Panc1 (cell line): ENCODE measurements at regions not wholly inside any gene's neighbourhood (a gene's known extent, or its start where the extent isn't known, plus 50 kb on each side); places are given as distances from the start of the nearest gene placed in this dataset.

Experiments used
- POLR2AphosphoS5 ChIP-seq: IDR thresholded peaks from 2 replicates; pipeline ENCODE4 v1.6.1; 2012; ENCODE audit warnings: mild to moderate bottlenecking, low read depth, low read length, moderate library complexity
- REST ChIP-seq, 2 experiments: IDR thresholded peaks; 2 replicates each; pipeline ENCODE4 v1.6.1; 2011 to 2012; ENCODE audit warnings: low read depth in 2 of 2, control low read depth in 1 of 2, low read length in 1 of 2, mild to moderate bottlenecking in 1 of 2, moderate library complexity in 1 of 2; ENCODE audit not compliant: insufficient read depth in 1 of 2
- SIN3A ChIP-seq: IDR thresholded peaks from 2 replicates; pipeline ENCODE4 v1.6.1; 2012; ENCODE audit warnings: low read depth, mild to moderate bottlenecking, low read length, moderate library complexity, borderline replicate concordance; ENCODE audit not compliant: insufficient read depth
- TF ChIP-seq, protein P1 (sequence below): fragments of 450-650 bp; IDR thresholded peaks from 2 replicates; pipeline ENCODE4 v1.5.1; 2017; ENCODE audit warnings: mild to moderate bottlenecking

DNA sequence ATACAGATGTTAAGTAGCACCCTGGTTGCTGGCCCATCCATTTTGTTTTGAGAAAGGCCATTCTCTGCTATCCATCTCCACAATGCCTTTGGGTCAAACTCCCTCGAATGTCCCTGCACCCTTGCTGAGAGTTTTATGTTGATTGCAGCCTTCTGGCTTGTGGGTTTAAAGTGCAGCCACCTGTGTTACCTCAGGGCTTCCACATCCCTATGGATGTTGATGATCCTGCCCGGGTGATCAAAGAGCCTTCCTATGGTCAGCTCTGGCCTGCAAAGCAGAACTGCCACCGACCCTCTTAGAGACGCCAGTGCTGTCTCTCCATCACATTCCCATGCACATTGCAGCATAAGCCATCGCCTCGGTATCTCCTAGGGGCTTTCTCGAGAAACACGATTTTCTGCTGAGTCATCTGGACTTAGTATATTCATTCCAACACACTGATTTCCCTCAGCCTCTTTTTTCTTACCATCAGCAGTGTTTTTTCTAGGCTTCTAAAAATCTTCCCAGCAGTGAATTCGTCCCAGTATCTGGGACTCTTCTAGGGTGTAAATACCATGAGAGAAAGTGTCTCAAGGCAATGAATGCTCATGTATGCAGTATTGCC, 585.7 kb upstream of the TMEM132C start:
- TF ChIP-seq, protein P1, sequence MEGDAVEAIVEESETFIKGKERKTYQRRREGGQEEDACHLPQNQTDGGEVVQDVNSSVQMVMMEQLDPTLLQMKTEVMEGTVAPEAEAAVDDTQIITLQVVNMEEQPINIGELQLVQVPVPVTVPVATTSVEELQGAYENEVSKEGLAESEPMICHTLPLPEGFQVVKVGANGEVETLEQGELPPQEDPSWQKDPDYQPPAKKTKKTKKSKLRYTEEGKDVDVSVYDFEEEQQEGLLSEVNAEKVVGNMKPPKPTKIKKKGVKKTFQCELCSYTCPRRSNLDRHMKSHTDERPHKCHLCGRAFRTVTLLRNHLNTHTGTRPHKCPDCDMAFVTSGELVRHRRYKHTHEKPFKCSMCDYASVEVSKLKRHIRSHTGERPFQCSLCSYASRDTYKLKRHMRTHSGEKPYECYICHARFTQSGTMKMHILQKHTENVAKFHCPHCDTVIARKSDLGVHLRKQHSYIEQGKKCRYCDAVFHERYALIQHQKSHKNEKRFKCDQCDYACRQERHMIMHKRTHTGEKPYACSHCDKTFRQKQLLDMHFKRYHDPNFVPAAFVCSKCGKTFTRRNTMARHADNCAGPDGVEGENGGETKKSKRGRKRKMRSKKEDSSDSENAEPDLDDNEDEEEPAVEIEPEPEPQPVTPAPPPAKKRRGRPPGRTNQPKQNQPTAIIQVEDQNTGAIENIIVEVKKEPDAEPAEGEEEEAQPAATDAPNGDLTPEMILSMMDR, result no peak
- TF ChIP-seq POLR2AphosphoS5, result no peak
- no peak for TF ChIP-seq SIN3A
- no peak for TF ChIP-seq REST (IDR thresholded peaks at IDR 0.05; ENCODE audit: insufficient read depth in 1 of 2, low read depth in 2 of 2, low read length in 1 of 2)
